ENCODE measurements at regions not wholly inside any gene's neighbourhood (a gene's known extent, or its start where the extent isn't known, plus 50 kb on each side); places are given as distances from the start of the nearest gene placed in this dataset.
"Not testable (repeated sequence)": the region's sequence is repeated elsewhere in the genome, so short reads cannot be mapped to it uniquely, and the experiment has no call there.

DNA sequence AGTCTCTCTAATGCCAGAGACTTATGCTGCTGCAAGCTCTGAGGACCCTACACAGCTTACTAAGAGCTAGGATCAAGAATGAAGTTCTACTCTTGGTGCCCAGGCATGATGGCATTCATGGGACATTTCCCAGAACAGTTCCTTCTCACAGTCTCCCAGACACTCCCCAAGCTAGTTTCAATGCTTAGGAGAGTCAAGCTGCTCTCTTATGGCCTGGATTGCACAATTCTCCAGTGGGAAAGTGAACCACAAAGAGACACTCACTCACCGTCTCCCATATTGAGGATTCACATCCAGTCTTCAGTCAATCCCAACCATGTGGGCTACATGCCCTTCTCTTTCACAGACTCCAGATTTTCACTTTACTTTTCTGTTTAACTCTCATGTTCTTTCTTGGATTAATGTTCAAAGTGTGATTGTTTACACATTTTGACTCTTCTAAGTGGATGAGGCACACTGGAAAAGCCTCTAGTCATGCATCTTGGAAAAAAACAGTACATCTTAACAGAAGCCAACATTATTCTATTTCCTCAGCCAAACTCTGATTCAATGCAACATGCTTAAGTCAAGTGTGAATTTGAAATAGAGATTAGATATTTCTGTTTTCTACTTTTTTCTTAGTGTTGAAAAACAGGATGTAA, 447.8 kb upstream of the BTBD3 start:
- no peak for DNase-seq

DNA sequence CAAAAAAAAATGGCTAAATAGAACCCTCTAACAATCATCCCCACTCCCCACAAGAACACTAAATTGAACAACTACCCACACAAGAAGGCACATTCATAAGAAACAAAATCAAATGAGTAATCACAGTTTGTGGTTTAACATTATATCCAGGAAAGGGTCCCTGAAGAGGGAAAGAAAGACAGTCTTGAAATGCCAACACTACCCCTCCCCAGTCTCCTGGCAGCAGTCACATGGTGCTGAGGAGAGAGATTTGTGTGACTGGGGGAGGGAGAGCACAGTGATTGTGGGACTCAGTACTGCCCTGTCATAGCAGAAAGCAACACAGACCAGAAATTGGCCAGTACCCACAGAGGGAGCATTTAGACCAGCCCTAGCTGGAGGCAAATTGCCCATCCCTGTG, 443.7 kb upstream of the BTBD3 start:
- peak; percentile 8 for DNase-seq

DNA sequence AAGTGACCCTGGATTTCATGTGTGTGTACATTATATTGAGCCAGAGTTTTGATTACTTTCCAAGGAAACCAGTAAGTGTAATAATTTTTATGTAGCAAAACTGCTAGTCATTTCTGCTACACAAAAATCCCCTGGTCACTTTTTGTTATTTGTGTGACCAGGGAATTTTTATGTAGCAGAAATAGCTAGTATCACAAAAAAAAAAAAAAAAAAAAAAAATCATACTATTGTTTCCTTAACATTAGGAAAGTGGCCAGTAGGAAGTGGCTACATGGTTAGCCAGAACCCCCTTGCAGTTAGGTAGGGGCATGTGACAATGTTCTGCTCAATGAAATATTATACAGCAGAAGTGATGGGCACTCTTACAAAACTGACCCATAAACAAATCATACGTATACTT, 434.0 kb upstream of the BTBD3 start:
- DNase-seq: no peak

DNA sequence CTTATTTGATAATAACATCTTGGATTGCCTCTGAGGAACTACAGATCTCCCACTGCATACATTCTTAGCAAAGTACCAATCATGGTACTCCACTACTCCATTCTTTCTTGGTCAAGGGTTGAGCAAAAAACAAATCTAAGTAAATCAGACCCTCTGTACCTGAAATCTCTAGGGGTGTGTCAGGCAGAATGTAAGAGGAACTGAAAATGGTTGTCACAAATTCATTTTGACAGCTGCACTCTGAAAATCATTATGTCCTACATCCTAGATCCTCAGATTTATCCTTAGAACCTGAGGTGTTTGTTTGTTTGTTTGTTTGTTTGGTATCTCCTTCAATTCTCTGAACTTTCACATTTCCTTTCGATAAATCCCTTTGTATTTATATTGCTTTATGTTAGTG, 433.2 kb upstream of the BTBD3 start:
- DNase-seq: no peak

DNA sequence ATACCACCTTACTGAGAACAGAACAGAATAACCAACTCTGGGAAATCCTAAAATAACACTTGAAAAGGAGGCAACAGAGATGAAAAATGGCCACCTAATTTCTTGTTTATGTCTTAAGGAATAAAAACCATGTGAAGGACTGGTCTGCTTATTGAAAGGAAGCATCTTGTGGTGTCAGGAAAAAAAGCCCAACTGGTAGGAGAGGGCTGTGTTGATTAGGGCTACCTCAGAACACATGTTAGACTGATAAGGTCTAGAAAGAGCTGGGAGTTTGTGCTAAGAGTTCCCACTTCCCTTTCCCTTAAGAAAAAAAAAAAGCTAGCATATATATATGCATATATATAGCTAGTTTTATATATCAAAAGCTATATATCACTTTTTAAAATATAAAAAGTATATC, 425.3 kb upstream of the BTBD3 start:
- DNase-seq: no peak

DNA sequence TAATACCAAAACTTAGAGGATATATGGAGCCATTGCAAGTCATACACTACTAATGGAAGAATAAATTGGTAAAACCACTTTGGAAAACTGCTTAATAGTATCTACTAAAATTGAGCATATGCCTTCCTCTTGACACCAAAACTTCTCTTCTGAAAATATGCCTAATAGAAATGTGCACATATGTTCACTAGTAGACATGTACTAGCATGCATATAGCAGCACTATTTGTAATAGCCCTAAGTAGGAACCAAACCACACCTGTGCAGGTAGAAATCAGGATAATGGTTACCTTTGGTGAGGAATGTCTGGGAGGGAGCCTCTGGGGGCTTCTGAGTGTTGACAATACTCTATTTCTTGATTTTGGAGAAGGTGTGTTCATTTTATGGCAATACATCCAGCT, 424.8 kb upstream of the BTBD3 start:
- DNase-seq: no peak

DNA sequence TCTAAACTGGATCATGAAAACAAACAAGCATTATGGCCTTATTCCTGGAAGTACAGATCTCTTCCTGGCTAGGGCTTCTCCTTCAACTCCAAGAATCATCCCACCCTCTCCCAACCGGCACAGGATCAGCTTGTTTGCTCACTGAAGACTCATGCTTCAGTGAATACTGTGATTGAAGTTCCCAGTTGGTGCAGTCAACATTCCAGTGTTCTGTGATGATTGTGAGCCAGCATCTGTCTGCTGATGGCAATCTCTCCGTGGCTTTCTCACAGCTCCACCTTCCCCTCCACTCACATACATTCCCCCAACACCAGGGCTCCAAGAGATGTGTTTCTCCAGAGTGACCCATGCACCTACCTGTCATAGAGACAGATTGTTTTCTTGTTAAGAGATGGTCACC, 421.3 kb upstream of the BTBD3 start:
- DNase-seq: peak; percentile 20

DNA sequence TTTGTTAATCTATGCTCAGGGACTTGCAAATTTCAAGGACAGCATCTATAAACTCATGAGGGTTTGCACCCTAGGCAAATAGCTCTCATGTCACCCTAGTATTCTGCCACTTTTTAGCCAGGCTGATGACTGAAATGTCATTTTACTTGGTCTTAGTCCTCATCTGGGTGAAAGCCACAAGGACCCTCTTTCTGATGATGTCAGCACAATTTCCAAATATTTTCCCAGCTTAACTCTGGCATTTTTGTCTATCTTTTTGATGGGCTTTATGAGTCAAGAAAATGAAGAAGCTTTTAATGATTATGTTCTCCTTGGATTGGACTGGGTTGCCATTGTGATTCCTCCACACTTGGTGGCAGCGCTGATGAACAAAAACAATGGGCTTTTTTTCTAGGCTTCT, 420.1 kb upstream of the BTBD3 start:
- DNase-seq: peak; percentile 6

DNA sequence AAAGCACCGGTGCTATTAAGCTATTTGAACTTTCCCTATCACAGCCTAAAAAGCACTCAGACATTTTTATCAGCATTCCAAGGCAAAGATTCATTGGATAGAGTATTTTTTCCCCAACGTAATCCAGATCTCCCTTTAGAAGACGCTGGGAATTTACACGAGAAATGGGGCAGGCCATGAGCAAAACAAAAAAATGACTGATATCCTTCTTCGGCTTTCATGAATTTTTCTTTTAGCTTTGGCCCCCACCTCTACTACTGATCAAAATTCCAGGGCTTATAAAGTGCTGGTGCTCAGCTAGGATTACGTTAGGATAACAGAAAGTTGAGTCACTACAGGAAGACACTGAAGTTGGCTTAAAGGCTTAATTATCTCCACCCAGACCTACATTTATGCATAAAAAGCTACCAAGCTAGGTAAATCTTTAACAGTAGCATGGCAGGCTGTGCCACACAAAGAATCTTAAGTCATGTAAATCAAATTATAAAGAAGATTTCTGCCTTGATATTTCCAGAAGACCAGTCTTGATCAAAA, 418.5 kb upstream of the BTBD3 start:
- DNase-seq: peak; percentile 5

DNA sequence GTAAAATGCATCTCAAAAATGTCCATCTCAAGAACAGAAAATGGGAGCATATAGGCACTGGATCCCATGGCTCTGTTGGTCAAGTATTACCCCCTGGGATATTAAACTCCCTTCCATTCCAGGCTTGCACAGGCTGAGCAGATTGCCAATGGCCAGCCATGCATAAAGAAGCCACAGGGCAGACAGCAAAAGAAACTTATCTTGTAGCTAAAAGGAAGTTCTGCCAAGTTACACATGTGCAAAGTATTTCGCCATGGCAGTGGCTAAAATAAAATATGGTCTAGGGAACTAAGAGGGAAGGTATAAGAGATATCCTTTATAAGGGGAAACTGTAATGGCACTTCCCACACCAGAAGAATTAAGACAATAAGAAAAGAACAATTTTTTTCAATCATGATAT, 415.6 kb upstream of the BTBD3 start:
- no peak for DNase-seq

DNA sequence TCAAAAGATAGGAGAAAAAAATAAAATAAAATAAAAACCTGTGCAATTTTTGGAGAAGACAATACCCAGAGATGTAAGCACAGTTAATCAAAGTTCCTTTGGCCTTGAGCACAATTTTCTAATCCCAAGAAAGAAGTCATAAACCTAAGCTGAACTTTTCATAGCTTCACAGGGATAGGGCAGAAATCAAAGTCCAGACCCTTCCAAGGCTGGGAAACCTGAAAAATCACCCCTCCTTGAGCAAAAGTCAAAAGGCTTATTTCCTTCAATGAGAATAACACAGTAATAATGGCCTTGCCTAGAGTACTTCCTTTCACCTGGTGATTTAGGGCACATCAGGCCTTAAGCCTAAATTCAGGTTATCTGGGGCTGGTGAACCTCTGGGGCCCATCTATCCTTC, 415.0 kb upstream of the BTBD3 start:
- no peak for DNase-seq

DNA sequence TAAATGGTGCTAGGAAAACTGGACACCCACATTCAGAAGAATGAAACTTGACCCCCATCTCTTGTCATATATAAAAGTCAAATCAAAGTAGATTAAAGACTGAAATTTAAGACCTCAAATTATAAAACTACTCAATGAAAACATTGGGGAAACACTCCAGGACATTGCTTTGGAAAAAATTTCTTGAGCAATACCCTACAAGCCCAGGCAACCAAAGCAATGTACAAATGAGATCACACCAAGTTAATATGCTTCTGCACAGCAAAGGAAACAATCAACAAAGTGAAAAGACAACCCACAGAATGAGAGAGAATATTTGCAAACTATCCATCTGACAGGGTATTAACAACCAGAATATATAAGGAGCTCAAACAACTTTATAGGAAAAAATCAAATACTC, 407.9 kb upstream of the BTBD3 start:
- DNase-seq: no peak

DNA sequence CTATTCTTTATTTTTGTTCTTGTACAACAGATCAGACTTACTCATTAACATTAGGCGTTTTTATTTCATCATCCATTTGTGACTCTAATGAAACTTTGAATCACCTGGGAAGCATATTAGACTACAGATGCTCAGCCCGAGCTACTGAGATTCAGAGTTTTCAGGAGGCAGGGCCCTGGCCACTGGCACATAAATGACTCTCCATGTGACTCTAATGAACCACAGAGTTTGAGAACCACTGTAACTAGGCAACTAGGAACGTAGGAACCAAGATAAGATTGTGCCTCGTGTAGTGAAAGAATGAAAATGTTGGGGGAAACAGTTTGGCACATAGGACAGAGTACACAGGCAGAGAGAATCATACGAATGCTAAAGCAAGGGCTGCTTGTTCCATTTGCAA, 405.9 kb upstream of the BTBD3 start:
- no peak for DNase-seq

DNA sequence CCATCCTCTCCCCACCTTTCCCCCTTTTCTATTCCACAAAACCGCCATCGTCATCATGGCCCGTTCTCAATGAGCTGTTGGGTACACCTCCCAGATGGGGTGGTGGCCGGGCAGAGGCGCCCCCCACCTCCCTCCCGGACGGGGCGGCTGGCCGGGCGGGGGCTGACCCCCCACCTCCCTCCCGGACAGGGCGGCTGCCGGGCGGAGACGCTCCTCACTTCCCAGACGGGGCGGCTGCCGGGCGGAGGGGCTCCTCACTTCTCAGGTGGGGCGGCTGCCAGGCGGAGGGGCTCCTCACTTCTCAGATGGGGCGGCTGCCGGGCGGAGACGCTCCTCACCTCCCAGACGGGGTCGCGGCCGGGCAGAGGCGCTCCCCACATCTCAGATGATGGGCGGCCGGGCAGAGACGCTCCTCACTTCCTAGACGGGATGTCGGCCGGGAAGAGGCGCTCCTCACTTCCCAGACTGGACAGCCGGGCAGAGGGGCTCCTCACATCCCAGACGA, 404.4 kb upstream of the BTBD3 start:
- not testable (repeated sequence) for DNase-seq

DNA sequence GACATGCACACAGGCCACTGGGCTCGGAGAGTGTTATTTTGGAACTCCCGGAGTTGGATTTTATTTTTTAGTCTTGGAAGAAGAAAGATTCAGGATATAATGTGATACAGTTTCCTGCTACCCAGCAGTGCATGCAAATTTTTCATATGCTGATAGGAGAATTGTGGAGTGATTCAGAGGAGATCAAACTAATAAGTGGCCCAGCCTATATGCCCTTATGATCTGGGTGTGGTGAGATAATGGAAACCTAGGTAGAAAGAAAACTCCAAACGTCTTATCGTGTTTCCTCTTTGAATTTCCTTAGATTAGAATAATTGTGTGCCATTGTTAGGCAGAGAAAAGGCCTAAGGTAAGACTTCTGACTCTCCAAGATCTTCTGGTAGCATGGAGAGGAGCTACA, 401.2 kb upstream of the BTBD3 start:
- DNase-seq: no peak

DNA sequence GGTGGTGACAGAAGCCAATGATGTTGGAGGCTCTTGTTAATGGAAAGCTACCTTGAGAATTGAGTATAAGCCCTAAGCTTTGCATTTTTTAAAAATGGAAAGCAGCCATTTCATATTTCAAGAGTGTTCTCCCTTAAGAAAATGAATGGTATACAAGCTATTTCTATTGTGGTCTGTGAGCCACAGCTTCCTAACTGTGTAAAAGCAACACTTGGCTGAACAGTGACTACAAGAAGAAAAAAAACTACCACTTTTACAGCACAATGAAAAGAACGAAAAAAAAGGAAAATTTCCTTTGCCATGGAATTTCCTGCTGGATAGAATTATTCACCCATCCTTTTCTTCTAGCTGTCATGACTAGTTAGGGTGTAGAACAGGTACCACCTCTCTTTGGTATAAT, 397.1 kb upstream of the BTBD3 start:
- no peak for DNase-seq

DNA sequence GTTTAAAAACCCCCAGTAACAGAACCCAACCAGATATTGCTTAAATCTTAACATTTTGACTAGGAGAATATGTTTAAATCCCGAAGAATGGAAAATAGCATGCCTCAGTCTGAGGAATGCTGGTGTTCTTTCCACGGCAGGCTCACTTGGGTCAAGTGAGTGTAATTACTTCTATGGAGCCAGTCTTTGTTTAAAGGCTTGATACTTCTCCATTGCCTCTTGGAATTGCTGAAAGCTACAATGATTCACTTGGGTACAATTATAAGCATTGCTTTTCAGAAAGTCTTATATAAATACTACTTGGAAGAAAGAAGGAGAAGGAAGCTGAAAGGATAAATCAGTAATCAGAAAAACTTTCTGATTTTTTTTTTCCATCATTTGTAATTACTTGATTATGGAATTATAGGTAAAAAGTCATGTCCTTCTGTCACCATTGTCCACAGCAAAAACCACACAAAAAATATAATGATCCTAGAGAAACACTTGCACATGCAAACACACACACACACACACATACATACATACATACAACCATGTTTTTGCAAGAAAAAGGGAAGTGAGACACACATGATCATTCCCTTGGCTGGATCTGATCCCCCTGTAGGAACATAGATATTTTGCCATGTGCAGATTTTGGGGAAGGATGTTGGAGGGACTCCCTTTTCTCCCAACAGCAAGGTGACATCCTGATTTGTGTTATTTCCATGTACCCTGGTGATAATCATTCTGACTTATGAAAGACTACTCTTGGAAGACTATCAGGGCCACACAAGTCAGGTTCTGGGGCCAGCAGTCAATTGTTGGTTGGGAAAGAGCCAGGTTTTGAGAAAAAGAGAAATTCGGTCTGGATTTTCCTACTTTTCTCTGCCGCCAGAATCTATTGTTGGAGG, 396.0 kb upstream of the BTBD3 start:
- no peak for DNase-seq

DNA sequence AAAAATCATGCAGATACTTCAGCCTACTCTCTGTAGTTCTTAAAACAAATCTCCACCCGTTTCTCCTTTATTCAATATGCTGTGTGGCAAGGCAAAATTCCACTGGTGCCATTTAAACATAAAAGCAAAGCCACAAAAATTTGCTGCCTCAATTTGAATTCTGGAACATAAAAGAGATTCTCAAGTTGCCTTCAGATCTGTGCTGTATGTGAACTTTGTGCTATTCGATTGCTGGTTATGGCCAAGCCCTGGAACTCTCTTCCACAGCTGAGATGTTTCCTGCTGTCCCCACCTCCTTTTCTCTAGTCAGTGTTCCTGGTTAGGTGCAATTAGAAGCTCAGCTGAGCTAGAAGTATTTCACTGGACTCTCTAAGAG, 395.3 kb upstream of the BTBD3 start:
- DNase-seq: no peak

DNA sequence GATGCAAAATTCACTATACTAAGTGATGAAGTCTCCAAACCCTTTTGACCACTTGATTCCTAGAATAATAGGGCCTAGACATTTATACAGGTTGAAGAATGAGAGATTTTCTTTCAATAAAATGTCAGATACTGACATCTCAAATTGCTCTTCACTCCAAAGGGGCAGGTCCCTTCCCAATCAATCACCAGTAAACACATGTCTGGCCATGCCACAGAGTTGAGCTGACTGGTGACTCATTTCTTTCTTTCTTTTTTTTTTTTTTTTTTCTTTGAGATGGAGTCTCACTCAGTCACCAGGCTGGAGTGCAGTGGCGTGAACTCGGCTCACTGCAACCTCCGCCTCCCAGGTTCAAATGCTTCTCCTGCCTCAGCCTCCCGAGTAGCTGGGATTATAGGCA, 388.6 kb upstream of the BTBD3 start:
- no peak for DNase-seq

DNA sequence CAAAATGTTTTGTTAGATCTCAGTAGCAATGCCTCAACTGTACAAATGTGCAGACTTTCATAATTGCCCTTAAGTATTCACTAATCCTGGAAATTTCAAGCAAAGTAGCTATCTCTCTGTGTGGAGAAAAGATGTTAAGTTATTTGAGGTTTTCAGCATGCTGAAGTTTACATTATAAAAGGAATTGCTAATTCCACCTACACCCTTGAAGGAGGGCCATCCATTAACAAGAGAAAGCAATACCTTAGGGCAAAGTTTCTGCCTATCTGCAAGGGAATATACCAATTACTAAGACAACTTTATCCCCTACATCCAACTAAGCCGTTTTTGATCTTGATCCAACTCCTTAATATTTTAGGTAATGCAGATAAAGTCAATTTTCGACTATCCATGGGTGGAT, 380.7 kb upstream of the BTBD3 start:
- DNase-seq: no peak

DNA sequence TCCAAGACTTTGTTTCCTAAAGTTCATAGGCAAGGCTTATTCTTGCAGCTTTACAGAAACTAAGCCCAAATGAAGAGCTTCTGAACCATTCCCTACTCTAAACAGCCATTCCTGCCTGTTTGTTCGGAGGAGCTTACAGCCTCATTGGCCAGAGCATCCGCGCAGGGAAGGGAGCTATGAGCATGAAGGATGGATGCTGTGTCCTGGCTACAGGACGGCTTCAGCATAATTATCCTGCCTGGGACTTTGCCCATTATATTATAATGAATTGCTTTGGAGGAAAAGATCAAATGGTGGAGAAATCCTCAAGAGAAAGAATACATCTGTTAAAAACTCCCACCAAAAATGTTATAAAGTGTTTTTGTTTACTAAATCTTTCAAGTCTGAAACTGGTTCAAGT, 378.2 kb upstream of the BTBD3 start:
- no peak for DNase-seq

DNA sequence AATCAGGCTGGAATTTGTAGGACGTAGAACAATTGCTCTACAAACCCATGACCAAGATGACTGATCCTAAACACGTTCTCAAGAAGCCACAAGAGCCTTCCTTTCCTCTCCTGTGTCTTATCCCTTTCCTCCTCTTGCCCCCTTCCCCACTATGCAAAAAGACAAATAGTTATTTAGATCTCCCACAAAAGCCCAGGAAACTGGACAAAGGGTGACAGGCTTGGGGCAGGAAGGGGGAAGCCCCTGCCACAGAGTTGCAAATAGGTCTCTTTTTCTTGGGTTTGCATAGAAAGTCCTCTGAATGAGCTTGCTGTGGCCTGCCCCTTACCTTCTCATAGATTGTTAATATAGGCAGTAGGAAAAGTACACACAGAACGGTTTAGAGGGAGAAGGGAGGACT, 377.1 kb upstream of the BTBD3 start:
- DNase-seq: no peak

DNA sequence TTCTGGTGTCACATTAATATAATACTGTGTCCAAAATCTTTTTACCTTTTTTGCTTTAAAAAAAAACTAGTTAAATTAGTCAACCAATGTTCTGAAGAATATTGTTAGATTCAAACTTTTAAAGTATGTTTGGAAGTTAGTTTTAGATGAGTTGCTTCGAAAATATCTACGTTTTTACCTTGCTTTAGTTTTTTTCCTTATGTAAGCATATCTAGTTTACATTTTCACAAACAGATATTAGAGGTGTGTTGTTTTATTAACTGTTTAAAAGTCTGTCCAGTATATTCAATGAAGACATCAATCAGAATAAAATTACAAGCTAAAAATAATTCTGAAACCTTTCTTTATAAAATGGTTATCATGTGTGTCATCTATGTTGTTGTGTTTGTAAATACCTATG, 375.0 kb upstream of the BTBD3 start:
- DNase-seq: no peak

DNA sequence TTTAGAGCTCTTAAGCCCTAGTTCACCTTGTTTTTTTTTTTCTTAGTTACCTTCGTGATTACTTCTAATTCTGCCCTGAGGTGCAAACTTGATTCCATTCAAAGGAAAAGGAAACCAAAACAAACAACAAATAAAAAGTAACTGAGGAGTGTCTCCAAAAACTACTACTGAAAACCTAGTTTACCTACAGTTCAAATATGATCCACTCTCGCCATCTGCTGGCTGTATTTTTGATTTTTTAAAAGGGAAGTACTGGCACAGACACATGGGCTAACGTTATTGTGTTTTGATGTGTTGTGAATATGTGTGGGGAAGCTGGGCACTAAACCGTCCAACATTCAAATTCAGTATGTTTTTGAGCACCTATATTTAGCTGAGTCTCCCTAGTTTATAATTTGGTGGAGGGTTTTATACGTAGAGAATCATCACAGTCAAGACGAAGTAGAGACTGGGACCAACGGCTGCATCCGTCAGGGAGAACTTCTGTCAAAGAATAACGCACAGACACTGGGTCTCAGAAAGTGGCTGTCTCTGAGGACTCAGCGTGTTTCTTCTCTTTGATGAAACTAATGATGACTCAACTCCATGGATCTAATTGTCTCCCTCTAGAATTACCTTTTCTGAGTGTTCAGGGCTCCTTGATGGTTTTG, 373.5 kb upstream of the BTBD3 start:
- peak; percentile 66 for DNase-seq

Measured in fibroblast of skin of right biceps (primary cell).